ENCODE measurements at regions not wholly inside any gene's neighbourhood (a gene's known extent, or its start where the extent isn't known, plus 50 kb on each side); places are given as distances from the start of the nearest gene placed in this dataset.
"Not testable (repeated sequence)": the region's sequence is repeated elsewhere in the genome, so short reads cannot be mapped to it uniquely, and the experiment has no call there.

DNA sequence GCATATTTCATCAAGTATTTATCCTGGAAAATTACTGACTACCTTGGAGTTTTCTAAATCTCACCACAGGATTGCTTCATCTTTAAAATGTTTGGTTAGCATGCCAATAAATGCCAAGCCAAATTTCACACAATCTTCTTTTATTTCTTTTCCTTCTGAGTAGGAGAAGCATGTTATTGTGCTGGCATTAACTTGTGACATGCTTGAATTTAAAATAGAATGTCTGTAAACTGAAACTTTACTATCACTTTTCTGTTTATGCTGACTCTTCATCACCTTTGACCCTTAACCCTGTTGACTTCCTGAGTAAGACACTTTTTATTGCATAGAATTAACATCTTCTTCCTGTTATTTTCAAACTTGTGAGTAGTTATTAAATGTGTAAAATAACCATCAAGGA, 56.2 kb upstream of the LRRTM4 start:
- DNase-seq (ENCODE audit: low read depth), result no peak

DNA sequence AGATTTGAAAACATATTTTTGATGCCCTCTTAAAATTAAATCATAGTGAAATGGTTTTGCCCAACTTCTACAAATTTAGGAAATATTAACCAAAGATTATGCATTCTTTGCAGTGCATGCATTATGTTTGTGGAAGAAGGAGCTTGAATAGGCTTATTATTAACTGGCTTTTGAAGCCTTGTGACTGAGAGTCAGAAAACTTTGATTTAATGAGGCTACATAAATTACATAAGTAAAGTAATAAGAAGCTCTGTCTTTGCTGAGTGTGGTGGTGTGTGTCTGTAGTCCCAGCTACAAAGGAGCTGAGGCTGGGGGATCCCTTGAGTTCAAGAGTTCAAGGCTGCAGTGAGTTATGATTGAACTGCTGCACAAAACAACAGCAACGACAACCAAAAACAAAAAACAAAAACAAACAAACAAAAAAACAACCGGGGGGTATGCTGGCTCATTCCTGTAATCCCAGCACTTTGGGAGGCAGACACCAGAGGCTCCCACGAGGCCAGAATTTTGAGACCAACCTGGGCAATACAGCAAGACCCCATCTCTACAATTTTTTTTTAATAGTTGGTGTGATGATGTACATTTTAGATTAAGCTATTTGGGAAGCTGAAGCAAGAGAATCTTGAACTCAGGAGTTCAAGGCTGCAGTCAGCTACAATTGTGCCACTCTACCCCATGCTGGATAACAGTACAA, 57.0 kb upstream of the LRRTM4 start:
- DNase-seq (ENCODE audit: low read depth), result no peak

DNA sequence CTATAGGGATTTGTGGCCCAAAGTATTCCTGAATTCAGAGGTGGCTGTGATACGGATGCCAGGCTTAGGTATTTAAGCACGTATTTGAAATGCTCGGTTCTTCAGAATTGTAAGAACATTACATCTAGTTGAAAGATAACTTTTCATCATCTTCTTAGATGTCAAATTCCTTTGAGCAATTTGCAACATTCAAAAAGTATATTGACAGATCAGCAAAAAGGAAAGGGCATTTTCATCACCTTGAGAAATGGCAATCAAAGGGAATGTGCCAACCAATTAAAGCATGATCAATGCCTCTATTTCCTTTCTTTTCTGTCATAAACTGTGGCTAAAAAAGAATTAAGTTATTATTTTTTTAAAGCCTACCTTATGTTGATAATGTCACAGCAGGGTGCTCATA, 66.3 kb upstream of the LRRTM4 start:
- no peak for DNase-seq (ENCODE audit: low read depth)

GRCh38 chr2:77590298-77590917, 68.2 kb upstream of the LRRTM4 start:
- DNase-seq (ENCODE audit: low read depth), result no peak

DNA sequence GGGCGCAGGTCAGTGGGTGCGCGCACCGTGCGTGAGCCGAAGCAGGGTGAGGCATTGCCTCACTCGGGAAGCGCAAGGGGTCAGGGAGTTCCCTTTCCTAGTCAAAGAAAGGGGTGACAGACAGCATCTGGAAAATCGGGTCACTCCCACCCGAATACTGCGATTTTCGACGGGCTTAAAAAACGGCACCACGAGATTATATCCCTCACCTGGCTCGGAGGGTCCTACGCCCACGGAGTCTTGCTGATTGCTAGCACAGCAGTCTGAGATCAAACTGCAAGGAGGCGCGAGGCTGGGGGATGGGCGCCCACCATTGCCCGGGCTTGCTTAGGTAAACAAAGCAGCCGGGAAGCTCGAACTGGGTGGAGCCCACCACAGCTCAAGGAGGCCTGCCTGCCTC, 70.8 kb upstream of the LRRTM4 start:
- not testable (repeated sequence) for DNase-seq (ENCODE audit: low read depth)

- DNase-seq (ENCODE audit: low read depth), result no peak
Measured at GRCh38 chr2:77602771-77603170, 80.6 kb upstream of the LRRTM4 start.

- DNase-seq (ENCODE audit: low read depth), result no peak
Measured at GRCh38 chr2:77604953-77605929, 83.1 kb upstream of the LRRTM4 start.

GRCh38 chr2:77608510-77608909, 86.3 kb upstream of the LRRTM4 start:
- DNase-seq (ENCODE audit: low read depth), result no peak

DNA sequence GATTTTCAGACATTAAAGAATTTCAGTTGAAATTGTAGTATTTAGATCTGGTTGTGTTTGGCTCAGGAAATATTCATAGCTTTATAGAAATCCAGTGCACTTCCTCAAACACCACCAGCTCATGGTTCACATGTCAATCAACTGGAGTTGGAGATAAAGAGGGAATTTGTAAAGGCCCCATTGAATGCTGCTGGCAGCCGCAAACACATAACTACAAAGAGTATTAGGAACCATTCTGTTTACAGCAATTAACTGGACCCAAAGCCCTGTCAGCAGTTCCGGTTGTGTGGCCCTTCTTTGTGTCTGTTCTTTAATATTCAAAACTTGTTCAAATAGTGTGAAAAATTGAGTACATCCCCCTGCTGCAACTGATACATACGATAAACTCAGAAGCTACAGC, 107.4 kb upstream of the LRRTM4 start:
- no peak for DNase-seq (ENCODE audit: low read depth)

DNA sequence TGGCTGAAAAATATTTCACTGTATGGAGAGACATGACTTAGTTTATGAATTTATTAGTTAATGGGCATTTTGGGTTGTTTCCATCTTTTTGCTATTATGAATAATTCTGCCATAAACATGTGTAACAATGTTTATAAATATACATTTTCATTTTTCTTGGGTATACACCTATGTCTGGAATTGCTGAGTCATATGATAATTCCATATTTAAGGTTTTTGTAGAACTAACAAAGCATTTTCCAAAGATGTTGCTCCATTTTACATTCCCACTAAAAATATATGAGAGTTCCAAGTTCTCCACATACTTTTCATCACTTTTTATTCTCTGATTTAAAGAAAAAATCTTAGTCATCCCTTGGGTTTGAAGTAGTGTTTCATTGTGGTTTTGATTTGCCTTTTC, 108.8 kb upstream of the LRRTM4 start:
- no peak for DNase-seq (ENCODE audit: low read depth)

DNA sequence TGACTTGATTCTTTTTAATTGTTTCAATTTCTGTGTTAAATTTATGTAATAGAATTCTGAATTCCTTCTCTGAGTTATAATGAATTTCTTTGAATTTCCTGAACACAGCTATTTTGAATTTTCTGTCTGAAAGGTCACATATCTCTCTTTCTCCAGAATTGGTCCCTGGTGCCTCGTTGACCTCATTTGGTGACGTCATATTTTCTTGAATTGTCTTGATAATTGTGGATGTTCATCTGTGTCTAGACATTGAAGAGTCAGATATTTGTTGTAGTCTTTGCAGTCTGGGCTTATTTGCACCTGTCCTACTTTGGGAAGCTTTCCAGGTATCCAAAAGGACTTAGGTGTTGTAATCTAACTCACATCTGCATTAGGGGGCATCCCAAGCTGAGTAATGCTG, 111.4 kb upstream of the LRRTM4 start:
- no peak for DNase-seq (ENCODE audit: low read depth)

GRCh38 chr2:77640924-77641323, 118.7 kb upstream of the LRRTM4 start:
- no peak for DNase-seq (ENCODE audit: low read depth)

GRCh38 chr2:77642339-77642738, 120.2 kb upstream of the LRRTM4 start:
- DNase-seq (ENCODE audit: low read depth), result no peak

GRCh38 chr2:77649856-77650255, 127.7 kb upstream of the LRRTM4 start:
- no peak for DNase-seq (ENCODE audit: low read depth)

- no peak for DNase-seq (ENCODE audit: low read depth)
Measured at GRCh38 chr2:77652499-77652898, 130.3 kb upstream of the LRRTM4 start.

- DNase-seq (ENCODE audit: low read depth), result no peak
Measured at GRCh38 chr2:77664491-77664890, 142.3 kb upstream of the LRRTM4 start.

GRCh38 chr2:77666251-77666980, 144.2 kb upstream of the LRRTM4 start:
- DNase-seq (ENCODE audit: low read depth), result no peak

- not testable (repeated sequence) for DNase-seq (ENCODE audit: low read depth)
Measured at GRCh38 chr2:77684543-77685319, 162.6 kb upstream of the LRRTM4 start.

DNA sequence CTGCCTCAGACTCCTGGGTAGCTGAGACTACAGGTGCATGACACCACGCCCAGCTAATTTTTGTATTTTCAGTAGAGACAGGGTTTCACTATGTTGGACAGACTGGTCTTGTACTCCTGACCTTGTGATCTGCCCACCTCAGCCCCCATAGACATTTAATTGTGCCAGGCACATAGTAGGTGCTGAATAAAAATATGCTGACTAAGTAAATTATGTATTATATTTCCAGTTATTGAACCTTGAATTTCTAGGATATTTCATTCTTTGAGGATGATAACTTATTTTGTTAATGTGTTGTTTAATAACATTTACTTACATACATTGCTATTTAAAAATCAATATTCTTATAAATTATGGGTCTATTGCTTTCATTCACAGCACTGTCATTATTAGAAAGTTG, 190.4 kb upstream of the LRRTM4 start:
- no peak for DNase-seq (ENCODE audit: low read depth)

- DNase-seq (ENCODE audit: low read depth), result no peak
Measured at GRCh38 chr2:77713412-77713811, 191.2 kb upstream of the LRRTM4 start.

DNA sequence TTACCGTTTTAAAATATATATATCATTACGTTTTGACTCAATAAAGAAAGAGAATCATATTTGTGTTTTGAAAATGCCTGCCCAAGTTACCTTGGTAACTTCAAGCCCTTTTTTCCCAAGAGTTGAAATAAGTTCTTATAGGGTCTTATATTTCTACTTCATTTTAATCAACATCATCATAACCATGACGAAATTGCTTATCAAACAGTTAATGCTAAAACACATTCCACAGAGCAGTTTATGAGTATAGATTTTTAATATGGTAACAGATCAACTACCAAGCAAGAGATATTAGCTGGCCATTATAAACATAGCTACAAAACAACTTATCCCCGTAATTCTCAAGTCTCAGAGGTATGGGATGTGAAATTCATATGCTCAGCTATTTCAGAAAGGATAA, 197.9 kb upstream of the LRRTM4 start:
- DNase-seq (ENCODE audit: low read depth), result no peak
